Activated CD4-positive, alpha-beta T cell treated with anti-CD3 and anti-CD28 coated beads, Interleukin-10, Interleukin-2, amounts not matched to agents 100 ng/mL and 50 ng/mL, durations not matched to agents 16 hours and 8 hours (primary cell): ENCODE measurements at regions not wholly inside any gene's neighbourhood (a gene's known extent, or its start where the extent isn't known, plus 50 kb on each side); places are given as distances from the start of the nearest gene placed in this dataset.
"Not testable (repeated sequence)": the region's sequence is repeated elsewhere in the genome, so short reads cannot be mapped to it uniquely, and the experiment has no call there.

Experiments
- DNase-seq: peaks from one replicate; pipeline ENCODE4 v3.0.0-alpha.2; 2020

GRCh38 chr6:6414931-6415330 lies 94.5 kb upstream of the F13A1 start:
- DNase-seq, result no peak

GRCh38 chr6:6417475-6417874 lies 97.0 kb upstream of the F13A1 start:
- DNase-seq, result no peak

- no peak for DNase-seq
Observed at GRCh38 chr6:6418421-6418820, 98.0 kb upstream of the F13A1 start.

- no peak for DNase-seq
Observed at GRCh38 chr6:6420107-6420506, 99.6 kb upstream of the F13A1 start.

- no peak for DNase-seq
Observed at GRCh38 chr6:6434151-6434550, 113.7 kb upstream of the F13A1 start.

- no peak for DNase-seq
Observed at GRCh38 chr6:6434723-6435122, 114.3 kb upstream of the F13A1 start.

- no peak for DNase-seq
Observed at GRCh38 chr6:6436366-6436765, 115.9 kb upstream of the F13A1 start.

GRCh38 chr6:6436946-6437345 lies 116.5 kb upstream of the F13A1 start:
- no peak for DNase-seq

- DNase-seq, result no peak
Observed at GRCh38 chr6:6438286-6438685, 117.8 kb upstream of the F13A1 start.

- DNase-seq, result no peak
Observed at GRCh38 chr6:6439778-6440177, 119.3 kb upstream of the F13A1 start.

GRCh38 chr6:6452002-6452401 lies 131.5 kb upstream of the F13A1 start:
- no peak for DNase-seq

- DNase-seq, result no peak
Observed at GRCh38 chr6:6453186-6453585, 132.7 kb upstream of the F13A1 start.

GRCh38 chr6:6455272-6455671 lies 133.2 kb upstream of the LY86 start:
- no peak for DNase-seq

- DNase-seq, result no peak
Observed at GRCh38 chr6:6458172-6458571, 130.3 kb upstream of the LY86 start.

- DNase-seq, result not testable (repeated sequence)
Observed at GRCh38 chr6:6459963-6460362, 128.6 kb upstream of the LY86 start.

GRCh38 chr6:6460416-6460815 lies 128.1 kb upstream of the LY86 start:
- DNase-seq, result no peak

- DNase-seq, result no peak
Observed at GRCh38 chr6:6461138-6461537, 127.4 kb upstream of the LY86 start.

GRCh38 chr6:6466967-6467761 lies 121.4 kb upstream of the LY86 start:
- DNase-seq, result no peak

GRCh38 chr6:6469074-6469473 lies 119.4 kb upstream of the LY86 start:
- DNase-seq, result no peak

- DNase-seq, result no peak
Observed at GRCh38 chr6:6470123-6470522, 118.4 kb upstream of the LY86 start.

GRCh38 chr6:6471276-6471675 lies 117.2 kb upstream of the LY86 start:
- DNase-seq, result no peak

- no peak for DNase-seq
Observed at GRCh38 chr6:6474170-6474920, 114.2 kb upstream of the LY86 start.

- no peak for DNase-seq
Observed at GRCh38 chr6:6479785-6480184, 108.7 kb upstream of the LY86 start.

GRCh38 chr6:6482256-6482655 lies 106.3 kb upstream of the LY86 start:
- DNase-seq, result no peak

- DNase-seq, result no peak
Observed at GRCh38 chr6:6483168-6483567, 105.4 kb upstream of the LY86 start.
